Colonic mucosa (tissue), 4 donors: ENCODE measurements at regions not wholly inside any gene's neighbourhood (a gene's known extent, or its start where the extent isn't known, plus 50 kb on each side); places are given as distances from the start of the nearest gene placed in this dataset.

Source experiments
- DNase-seq: peaks from one replicate; pipeline ENCODE4 v3.0.0-alpha.2; 2020
- H3K27ac ChIP-seq: fragments of 200-600 bp; one replicate; pipeline ENCODE4 v1.8.0; 2021
- H3K27me3 ChIP-seq: fragments of 200-600 bp; one replicate; pipeline ENCODE4 v1.8.0; 2021
- H3K36me3 ChIP-seq: fragments of 200-600 bp; one replicate; pipeline ENCODE4 v1.8.0; 2021
- H3K4me1 ChIP-seq: fragments of 200-600 bp; one replicate; pipeline ENCODE4 v1.8.0; 2021; ENCODE audit warnings: mild to moderate bottlenecking
- H3K4me3 ChIP-seq: fragments of 200-600 bp; one replicate; pipeline ENCODE4 v1.8.0; 2021
- H3K9ac ChIP-seq, 2 donors: one replicate each; pipeline ENCODE4 v1.7.0; 2013; ENCODE audit warnings: control low read depth in 2 of 2, low read depth in 2 of 2, low read length in 2 of 2
- H3K9me3 ChIP-seq: fragments of 200-600 bp; one replicate; pipeline ENCODE4 v1.8.0; 2021
- intact Hi-C: fragments of 100-400 bp; cut with DNase I; formaldehyde crosslinking; loops from one replicate; pipeline ENCODE4 v1.14.1; 2022
- TF ChIP-seq, protein P1 (sequence below): fragments of 200-600 bp; IDR thresholded peaks from one replicate; pipeline ENCODE4 v1.8.0; 2022; ENCODE audit warnings: antibody characterized with exemption, mild to moderate bottlenecking
- donor health status: healthy.
- donor health status: DM: no; HTN: no; CAD: no.
- donor health status: DM: no; HTN: no; CAD: no.

DNA sequence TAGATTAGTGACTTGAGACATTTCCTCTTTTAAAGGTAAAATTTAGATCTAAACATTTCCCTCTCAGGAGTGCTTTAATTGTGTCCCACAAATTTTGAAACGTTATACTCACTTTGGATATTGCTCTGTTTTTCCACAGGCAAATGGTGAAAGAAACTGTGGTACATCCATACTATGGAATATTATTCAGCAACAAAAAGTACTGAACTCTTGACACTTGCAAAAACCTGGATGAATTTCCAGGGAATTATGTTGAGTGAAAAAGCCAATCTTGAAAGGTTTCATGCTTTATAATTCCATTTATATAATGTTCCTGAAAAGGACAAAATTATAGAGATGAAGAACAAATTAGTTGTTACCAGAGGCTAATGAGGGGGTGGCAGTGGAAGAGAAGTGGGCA is 153.3 kb upstream of the SVIL start:
- no peak overlapping the region for H3K9ac ChIP-seq

DNA sequence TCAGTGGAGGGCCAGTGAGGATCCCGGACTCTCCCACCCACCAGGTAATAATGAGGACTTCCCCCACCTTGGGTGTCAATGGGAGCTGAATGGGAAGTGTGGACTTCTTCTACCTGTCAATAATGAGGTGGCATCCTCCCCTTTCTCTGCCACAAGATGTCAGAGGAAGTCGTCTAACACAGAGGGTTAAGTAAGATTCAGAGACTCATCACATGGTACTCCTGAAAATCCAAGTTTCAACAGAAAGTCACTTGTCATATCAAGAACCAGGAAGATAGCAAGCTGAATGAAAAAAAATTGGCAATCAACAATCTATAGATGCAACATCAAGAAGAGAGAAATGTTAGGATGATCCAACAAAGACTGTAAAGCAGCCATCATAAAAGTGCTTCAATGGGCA is 150.9 kb upstream of the SVIL start:
- Histone ChIP-seq H3K4me1 (no peaks in the 10 kb centered on the region), H3K27ac (no peak overlapping the region), H3K27me3 (no peaks in the 10 kb centered on the region), H3K4me3 (no peak overlapping the region), H3K9ac (no peak overlapping the region), H3K9me3 (no peaks in the 10 kb centered on the region), H3K36me3 (no peaks in the 10 kb centered on the region)
- DNase-seq, result no peak
- TF ChIP-seq, protein P1, sequence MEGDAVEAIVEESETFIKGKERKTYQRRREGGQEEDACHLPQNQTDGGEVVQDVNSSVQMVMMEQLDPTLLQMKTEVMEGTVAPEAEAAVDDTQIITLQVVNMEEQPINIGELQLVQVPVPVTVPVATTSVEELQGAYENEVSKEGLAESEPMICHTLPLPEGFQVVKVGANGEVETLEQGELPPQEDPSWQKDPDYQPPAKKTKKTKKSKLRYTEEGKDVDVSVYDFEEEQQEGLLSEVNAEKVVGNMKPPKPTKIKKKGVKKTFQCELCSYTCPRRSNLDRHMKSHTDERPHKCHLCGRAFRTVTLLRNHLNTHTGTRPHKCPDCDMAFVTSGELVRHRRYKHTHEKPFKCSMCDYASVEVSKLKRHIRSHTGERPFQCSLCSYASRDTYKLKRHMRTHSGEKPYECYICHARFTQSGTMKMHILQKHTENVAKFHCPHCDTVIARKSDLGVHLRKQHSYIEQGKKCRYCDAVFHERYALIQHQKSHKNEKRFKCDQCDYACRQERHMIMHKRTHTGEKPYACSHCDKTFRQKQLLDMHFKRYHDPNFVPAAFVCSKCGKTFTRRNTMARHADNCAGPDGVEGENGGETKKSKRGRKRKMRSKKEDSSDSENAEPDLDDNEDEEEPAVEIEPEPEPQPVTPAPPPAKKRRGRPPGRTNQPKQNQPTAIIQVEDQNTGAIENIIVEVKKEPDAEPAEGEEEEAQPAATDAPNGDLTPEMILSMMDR, result no peak
- intact Hi-C loops, result no loop called here

More for the DNA sequence above, 153.3 kb upstream of the SVIL start:
- H3K27me3 ChIP-seq, result no peaks in the 10 kb centered on the region
- H3K27ac ChIP-seq, result no peak overlapping the region
- no peaks in the 10 kb centered on the region for H3K36me3 ChIP-seq
- TF ChIP-seq, protein P1, result no peak
- no peaks in the 10 kb centered on the region for H3K9me3 ChIP-seq
- no peak for DNase-seq
- H3K4me1 ChIP-seq, result no peaks in the 10 kb centered on the region
- intact Hi-C loops, result no loop called here
- H3K4me3 ChIP-seq, result no peak overlapping the region

DNA sequence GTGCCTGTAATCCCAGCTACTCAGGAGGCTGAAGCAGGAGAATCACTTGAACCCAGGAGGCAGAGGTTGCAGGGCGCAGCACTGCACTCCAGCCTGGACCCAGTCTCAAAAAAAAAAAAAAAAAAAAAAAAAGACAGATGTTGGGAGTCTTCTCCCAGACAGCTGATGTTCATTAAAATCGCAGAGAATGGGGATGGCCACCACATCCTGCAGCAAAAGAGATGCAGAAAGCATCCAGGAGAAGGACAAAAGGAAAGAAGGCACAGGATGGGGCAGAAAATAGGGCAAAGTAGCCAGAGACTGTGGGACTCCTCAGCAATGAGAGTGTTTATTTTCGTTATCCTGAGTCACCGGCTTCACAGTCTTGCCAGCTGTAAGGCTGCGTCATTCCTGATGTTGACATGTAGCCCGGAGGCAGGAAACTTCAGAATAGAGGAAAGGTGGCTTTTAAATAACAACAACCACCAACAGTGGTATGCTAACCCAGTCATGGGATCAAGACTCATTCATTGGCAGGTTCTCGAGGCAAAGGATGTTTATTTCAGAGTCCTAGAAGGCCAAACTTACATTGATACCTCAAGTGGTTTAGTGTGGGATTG is 149.5 kb upstream of the SVIL start:
- intact Hi-C loops, result no loop called here
- TF ChIP-seq, protein P1, result no peak
- Histone ChIP-seq H3K27me3 (no peaks in the 10 kb centered on the region), H3K36me3 (no peaks in the 10 kb centered on the region), H3K9me3 (no peaks in the 10 kb centered on the region), H3K9ac (no peak overlapping the region), H3K4me3 (no peak overlapping the region), H3K27ac (no peak overlapping the region), H3K4me1 (no peaks in the 10 kb centered on the region)
- DNase-seq, result no peak

DNA sequence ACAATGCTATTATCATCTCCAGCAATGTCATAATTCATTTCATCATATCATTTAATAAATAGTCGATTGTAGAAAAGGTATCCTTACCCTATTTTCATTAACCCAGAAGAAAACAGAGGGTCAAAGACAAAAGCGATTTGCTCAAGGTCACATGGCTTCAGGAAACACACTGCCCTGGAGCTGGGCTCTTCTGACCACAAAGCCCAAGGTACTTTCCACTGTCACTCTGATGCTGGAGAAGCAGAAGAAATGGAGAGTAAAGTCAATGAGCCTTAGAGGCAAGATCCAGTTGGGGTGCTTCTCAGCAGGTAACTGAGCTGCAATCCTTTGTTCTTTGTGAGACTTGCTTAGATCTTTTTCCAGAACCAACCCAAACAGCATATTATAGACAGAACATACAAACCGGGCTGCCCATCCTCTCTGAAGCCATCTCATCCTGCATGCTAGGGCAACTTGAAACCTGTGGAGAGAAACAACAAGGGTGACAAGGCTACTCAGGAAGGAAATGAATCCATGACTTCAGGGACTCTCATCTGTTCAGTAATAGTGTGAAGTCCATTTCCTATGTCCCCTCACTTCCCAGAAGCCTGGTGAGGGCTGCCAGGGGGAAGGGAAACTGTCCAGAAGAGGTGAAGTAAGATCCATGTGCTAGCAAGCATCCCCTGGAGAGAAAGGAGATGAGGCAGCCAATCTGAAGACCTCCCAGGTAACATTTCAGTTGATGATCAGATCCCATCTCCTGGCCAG is 148.6 kb upstream of the SVIL start:
- Histone ChIP-seq H3K9ac (no peak overlapping the region), H3K27ac (no peak overlapping the region)
- intact Hi-C loops, result no loop called here

DNA sequence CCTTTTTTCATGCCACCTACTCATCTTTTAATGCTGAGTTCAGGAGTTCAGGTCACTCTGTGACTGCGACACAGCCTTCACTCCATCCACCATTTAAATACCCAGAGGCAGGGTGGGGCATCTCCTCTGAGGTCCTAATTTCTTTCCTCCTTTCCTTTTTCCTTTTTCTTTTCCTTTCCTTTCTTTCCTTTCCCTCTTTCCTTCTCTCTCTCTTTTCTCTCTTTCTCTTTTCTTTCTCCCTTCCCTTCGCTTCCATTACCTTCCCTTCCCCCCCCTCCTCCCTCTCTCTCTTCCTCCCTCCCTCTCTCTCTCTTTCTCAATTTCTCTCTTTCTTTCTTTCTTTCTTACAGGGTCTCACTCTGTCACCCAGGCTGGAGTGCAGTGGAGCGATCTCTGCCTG is 145.9 kb upstream of the SVIL start:
- H3K27ac ChIP-seq, result no peak overlapping the region
- H3K4me3 ChIP-seq, result no peak overlapping the region
- H3K4me1 ChIP-seq, result no peaks in the 10 kb centered on the region
- TF ChIP-seq, protein P1, result no peak
- no peaks in the 10 kb centered on the region for H3K36me3 ChIP-seq
- no peaks in the 10 kb centered on the region for H3K9me3 ChIP-seq
- no peak overlapping the region for H3K9ac ChIP-seq
- DNase-seq, result no peak
- H3K27me3 ChIP-seq, result no peaks in the 10 kb centered on the region
- intact Hi-C loops, result no loop called here

More for the DNA sequence above, 148.6 kb upstream of the SVIL start:
- H3K27me3 ChIP-seq, result no peaks in the 10 kb centered on the region
- no peaks in the 10 kb centered on the region for H3K4me1 ChIP-seq
- no peak overlapping the region for H3K4me3 ChIP-seq
- TF ChIP-seq, protein P1, result no peak
- no peaks in the 10 kb centered on the region for H3K9me3 ChIP-seq
- DNase-seq, result no peak
- no peaks in the 10 kb centered on the region for H3K36me3 ChIP-seq
